ENCODE measurements at regions not wholly inside any gene's neighbourhood (a gene's known extent, or its start where the extent isn't known, plus 50 kb on each side); places are given as distances from the start of the nearest gene placed in this dataset.

DNA sequence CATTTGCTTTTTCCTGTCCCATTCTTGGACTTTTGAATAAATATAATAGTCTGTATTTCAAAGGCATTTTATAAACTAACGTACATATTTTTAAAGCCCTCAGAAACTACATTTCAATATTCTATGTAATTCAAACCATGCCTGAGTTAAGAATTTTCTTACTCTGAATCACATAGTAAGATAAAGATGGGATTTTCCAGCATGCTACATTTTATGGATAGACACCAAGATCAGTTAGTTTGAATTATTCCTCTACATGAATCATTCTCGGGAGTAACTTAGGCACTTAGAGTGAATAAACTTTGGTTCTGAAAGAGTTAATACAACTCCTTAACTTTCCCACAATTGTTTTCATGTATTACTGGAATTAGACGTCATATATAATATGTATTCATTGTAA is 713.3 kb upstream of the CBLB start:
- TF ChIP-seq, protein P1, sequence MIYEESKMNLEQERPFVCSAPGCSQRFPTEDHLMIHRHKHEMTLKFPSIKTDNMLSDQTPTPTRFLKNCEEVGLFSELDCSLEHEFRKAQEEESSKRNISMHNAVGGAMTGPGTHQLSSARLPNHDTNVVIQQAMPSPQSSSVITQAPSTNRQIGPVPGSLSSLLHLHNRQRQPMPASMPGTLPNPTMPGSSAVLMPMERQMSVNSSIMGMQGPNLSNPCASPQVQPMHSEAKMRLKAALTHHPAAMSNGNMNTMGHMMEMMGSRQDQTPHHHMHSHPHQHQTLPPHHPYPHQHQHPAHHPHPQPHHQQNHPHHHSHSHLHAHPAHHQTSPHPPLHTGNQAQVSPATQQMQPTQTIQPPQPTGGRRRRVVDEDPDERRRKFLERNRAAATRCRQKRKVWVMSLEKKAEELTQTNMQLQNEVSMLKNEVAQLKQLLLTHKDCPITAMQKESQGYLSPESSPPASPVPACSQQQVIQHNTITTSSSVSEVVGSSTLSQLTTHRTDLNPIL (CRISPR knock-in tag; IDR thresholded peaks at IDR 0.05; ENCODE audit: low read depth) = no peak
- TF ChIP-seq, protein P2, sequence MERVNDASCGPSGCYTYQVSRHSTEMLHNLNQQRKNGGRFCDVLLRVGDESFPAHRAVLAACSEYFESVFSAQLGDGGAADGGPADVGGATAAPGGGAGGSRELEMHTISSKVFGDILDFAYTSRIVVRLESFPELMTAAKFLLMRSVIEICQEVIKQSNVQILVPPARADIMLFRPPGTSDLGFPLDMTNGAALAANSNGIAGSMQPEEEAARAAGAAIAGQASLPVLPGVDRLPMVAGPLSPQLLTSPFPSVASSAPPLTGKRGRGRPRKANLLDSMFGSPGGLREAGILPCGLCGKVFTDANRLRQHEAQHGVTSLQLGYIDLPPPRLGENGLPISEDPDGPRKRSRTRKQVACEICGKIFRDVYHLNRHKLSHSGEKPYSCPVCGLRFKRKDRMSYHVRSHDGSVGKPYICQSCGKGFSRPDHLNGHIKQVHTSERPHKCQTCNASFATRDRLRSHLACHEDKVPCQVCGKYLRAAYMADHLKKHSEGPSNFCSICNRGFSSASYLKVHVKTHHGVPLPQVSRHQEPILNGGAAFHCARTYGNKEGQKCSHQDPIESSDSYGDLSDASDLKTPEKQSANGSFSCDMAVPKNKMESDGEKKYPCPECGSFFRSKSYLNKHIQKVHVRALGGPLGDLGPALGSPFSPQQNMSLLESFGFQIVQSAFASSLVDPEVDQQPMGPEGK (CRISPR knock-in tag; IDR thresholded peaks at IDR 0.05; ENCODE audit: borderline replicate concordance) = no peak
- TF ChIP-seq RARB (CRISPR knock-in tag; IDR thresholded peaks at IDR 0.05) = no peak
- TF ChIP-seq, protein P3, sequence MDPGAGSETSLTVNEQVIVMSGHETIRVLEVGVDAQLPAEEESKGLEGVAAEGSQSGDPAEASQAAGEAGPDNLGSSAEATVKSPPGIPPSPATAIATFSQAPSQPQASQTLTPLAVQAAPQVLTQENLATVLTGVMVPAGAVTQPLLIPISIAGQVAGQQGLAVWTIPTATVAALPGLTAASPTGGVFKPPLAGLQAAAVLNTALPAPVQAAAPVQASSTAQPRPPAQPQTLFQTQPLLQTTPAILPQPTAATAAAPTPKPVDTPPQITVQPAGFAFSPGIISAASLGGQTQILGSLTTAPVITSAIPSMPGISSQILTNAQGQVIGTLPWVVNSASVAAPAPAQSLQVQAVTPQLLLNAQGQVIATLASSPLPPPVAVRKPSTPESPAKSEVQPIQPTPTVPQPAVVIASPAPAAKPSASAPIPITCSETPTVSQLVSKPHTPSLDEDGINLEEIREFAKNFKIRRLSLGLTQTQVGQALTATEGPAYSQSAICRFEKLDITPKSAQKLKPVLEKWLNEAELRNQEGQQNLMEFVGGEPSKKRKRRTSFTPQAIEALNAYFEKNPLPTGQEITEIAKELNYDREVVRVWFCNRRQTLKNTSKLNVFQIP (CRISPR knock-in tag; IDR thresholded peaks at IDR 0.05; ENCODE audit: borderline replicate concordance, low read depth) = no peak
- no peak for TF ChIP-seq ARNTL (CRISPR knock-in tag; IDR thresholded peaks at IDR 0.05; ENCODE audit: borderline replicate concordance, low read depth)
- no peak for TF ChIP-seq ZFP30 (CRISPR knock-in tag; IDR thresholded peaks at IDR 0.05)
- TF ChIP-seq ZC3H10 (CRISPR knock-in tag; IDR thresholded peaks at IDR 0.05) = no peak
- TF ChIP-seq TOX (CRISPR knock-in tag; IDR thresholded peaks at IDR 0.05; ENCODE audit: borderline replicate concordance) = no peak

All from SK-N-SH treated with all-trans-retinoic acid at 6 μM for 48 hours (cell line).